ENCODE measurements at regions not wholly inside any gene's neighbourhood (a gene's known extent, or its start where the extent isn't known, plus 50 kb on each side); places are given as distances from the start of the nearest gene placed in this dataset.

DNA sequence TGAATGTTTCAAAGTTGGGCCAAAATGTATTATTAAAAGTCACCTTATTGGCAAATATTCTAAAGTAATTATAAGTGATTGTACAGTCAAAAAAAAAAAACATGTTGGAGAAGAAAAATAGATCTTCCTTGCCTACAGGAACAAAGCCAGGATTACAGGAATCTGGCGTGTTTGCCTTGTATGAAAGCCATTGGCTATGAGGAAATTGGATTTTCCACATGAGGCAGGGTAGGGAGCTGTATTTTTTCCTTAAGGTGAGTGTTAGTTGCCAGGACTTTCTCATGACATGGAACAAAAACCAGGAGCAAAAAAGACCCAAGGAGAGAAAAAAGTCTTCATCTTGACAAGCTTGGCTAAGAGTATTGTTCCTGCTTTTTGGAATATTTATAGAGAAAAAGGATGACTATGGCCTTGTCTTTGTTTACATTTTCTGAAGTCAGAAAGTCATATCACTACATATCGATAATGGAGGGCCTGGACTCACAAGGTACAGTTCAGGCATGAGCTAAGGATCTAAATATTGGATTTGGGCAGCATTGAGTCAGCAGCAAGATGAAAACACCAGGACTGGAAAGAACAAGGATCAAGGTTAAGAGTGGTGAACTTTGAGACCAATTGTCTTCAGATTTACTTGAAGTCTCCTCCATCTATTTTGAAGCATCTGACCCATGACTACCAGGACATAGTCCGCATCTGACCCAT is 68.4 kb upstream of the FLRT2 start:
- TF ChIP-seq, protein P1, sequence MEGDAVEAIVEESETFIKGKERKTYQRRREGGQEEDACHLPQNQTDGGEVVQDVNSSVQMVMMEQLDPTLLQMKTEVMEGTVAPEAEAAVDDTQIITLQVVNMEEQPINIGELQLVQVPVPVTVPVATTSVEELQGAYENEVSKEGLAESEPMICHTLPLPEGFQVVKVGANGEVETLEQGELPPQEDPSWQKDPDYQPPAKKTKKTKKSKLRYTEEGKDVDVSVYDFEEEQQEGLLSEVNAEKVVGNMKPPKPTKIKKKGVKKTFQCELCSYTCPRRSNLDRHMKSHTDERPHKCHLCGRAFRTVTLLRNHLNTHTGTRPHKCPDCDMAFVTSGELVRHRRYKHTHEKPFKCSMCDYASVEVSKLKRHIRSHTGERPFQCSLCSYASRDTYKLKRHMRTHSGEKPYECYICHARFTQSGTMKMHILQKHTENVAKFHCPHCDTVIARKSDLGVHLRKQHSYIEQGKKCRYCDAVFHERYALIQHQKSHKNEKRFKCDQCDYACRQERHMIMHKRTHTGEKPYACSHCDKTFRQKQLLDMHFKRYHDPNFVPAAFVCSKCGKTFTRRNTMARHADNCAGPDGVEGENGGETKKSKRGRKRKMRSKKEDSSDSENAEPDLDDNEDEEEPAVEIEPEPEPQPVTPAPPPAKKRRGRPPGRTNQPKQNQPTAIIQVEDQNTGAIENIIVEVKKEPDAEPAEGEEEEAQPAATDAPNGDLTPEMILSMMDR (IDR thresholded peaks at IDR 0.05; ENCODE audit: poor library complexity, severe bottlenecking): no peak
- TF ChIP-seq EZH2 (IDR thresholded peaks at IDR 0.05; ENCODE audit: borderline replicate concordance, insufficient read depth, low read length, poor library complexity, severe bottlenecking) (no peak), TAF1 (IDR thresholded peaks at IDR 0.05; ENCODE audit: low read depth) (no peak), POLR2AphosphoS5 (IDR thresholded peaks at IDR 0.05) (no peak)
